ENCODE measurements at regions not wholly inside any gene's neighbourhood (a gene's known extent, or its start where the extent isn't known, plus 50 kb on each side); places are given as distances from the start of the nearest gene placed in this dataset.

GRCh38 chr5:87966213-87966612, 302.4 kb downstream of the TMEM161B start:
- no peak for TF ChIP-seq CTCF (IDR thresholded peaks at IDR 0.05 in 2 of 3, conservative IDR thresholded peaks at IDR 0.05 in 1 of 3; ENCODE audit: control insufficient read depth in 2 of 3, extremely low read depth in 1 of 3, insufficient read depth in 1 of 3, low read depth in 3 of 3, low read length in 3 of 3)
- no peak for TF ChIP-seq MAX (IDR thresholded peaks at IDR 0.05; ENCODE audit: low read depth, low read length)
- no peak for TF ChIP-seq ZNF274 (IDR thresholded peaks at IDR 0.05; ENCODE audit: insufficient read depth, insufficient read length)
- no peak for TF ChIP-seq EZH2 (IDR thresholded peaks at IDR 0.05; ENCODE audit: borderline replicate concordance, control insufficient read depth, low read depth, low read length)
- TF ChIP-seq PML (IDR thresholded peaks at IDR 0.05; ENCODE audit: low read length): no peak
- no peak for TF ChIP-seq TAF1 (IDR thresholded peaks at IDR 0.05; ENCODE audit: borderline replicate concordance, low read depth, low read length)
- TF ChIP-seq ATF3 (IDR thresholded peaks at IDR 0.05; ENCODE audit: borderline replicate concordance, extremely low read depth, low read depth, low read length): no peak

All from GM12878 (cell line).